ENCODE measurements at regions not wholly inside any gene's neighbourhood (a gene's known extent, or its start where the extent isn't known, plus 50 kb on each side); places are given as distances from the start of the nearest gene placed in this dataset.

GRCh38 chr1:87884581-87884980, 555.9 kb downstream of the LMO4 start:
- Histone ChIP-seq H3K4me3 (ENCODE audit: low read length) (no peak overlapping the region), H4K20me1 (ENCODE audit: insufficient read depth, low read length) (no peaks in the 10 kb centered on the region), H3K9me3 (replicated peaks; ENCODE audit: insufficient read depth, low read length) (no peaks in the 10 kb centered on the region), H3K4me1 (ENCODE audit: low read length) (no peaks in the 10 kb centered on the region), H3K9me2 (replicated peaks; ENCODE audit: insufficient read depth, low read length) (no peaks in the 10 kb centered on the region), H3K27ac (ENCODE audit: low read length) (no peak overlapping the region), H3K27me3 (replicated peaks; ENCODE audit: insufficient read depth, low read length) (no peaks in the 10 kb centered on the region), H3K36me3 (replicated peaks; ENCODE audit: insufficient read depth, low read length) (no peaks in the 10 kb centered on the region), H3K4me2 (ENCODE audit: low read depth, low read length) (no peak overlapping the region), H3K9ac (ENCODE audit: low read length) (no peak overlapping the region), H3K79me2 (ENCODE audit: low read length) (no peaks in the 10 kb centered on the region), H3F3A (ENCODE audit: insufficient read depth, low read length) (no peaks in the 10 kb centered on the region), H2AFZ (ENCODE audit: low read length) (no peak overlapping the region)
- TF ChIP-seq CTCF (IDR thresholded peaks at IDR 0.05; ENCODE audit: low read length) = no peak
- TF ChIP-seq EZH2 (optimal IDR thresholded peaks at IDR 0.05; ENCODE audit: low read depth, low read length) = no peak
- no peak for TF ChIP-seq EZH2phosphoT487 (IDR thresholded peaks at IDR 0.05; ENCODE audit: low read length)
- DNase-seq = no peak

- no peaks in the 10 kb centered on the region for H4K20me1 ChIP-seq (ENCODE audit: insufficient read depth, low read length)
- no peak for DNase-seq
These were observed 556.8 kb downstream of the LMO4 start for GRCh38 chr1:87885278-87886025.

GRCh38 chr1:87887100-87887499, 558.4 kb downstream of the LMO4 start:
- H4K20me1 ChIP-seq (ENCODE audit: insufficient read depth, low read length) = no peaks in the 10 kb centered on the region
- H3K4me1 ChIP-seq (ENCODE audit: low read length) = no peaks in the 10 kb centered on the region
- H3K27ac ChIP-seq (ENCODE audit: low read length) = no peak overlapping the region
- H3K9me3 ChIP-seq (replicated peaks; ENCODE audit: insufficient read depth, low read length) = no peaks in the 10 kb centered on the region
- TF ChIP-seq EZH2 (optimal IDR thresholded peaks at IDR 0.05; ENCODE audit: low read depth, low read length) = no peak
- no peak for TF ChIP-seq EZH2phosphoT487 (IDR thresholded peaks at IDR 0.05; ENCODE audit: low read length)
- TF ChIP-seq CTCF (IDR thresholded peaks at IDR 0.05; ENCODE audit: low read length) = no peak
- no peak overlapping the region for H3K4me2 ChIP-seq (ENCODE audit: low read depth, low read length)
- H3F3A ChIP-seq (ENCODE audit: insufficient read depth, low read length) = no peaks in the 10 kb centered on the region
- H3K36me3 ChIP-seq (replicated peaks; ENCODE audit: insufficient read depth, low read length) = no peaks in the 10 kb centered on the region
- no peak overlapping the region for H3K9ac ChIP-seq (ENCODE audit: low read length)
- H2AFZ ChIP-seq (ENCODE audit: low read length) = no peak overlapping the region
- no peak overlapping the region for H3K4me3 ChIP-seq (ENCODE audit: low read length)
- H3K79me2 ChIP-seq (ENCODE audit: low read length) = no peaks in the 10 kb centered on the region
- no peaks in the 10 kb centered on the region for H3K9me2 ChIP-seq (replicated peaks; ENCODE audit: insufficient read depth, low read length)
- no peak for DNase-seq
- no peaks in the 10 kb centered on the region for H3K27me3 ChIP-seq (replicated peaks; ENCODE audit: insufficient read depth, low read length)

More at GRCh38 chr1:87885278-87886025, 556.8 kb downstream of the LMO4 start:
- no peak overlapping the region for H3K9ac ChIP-seq (ENCODE audit: low read length)
- no peak overlapping the region for H3K4me3 ChIP-seq (ENCODE audit: low read length)
- H3F3A ChIP-seq (ENCODE audit: insufficient read depth, low read length) = no peaks in the 10 kb centered on the region
- H3K79me2 ChIP-seq (ENCODE audit: low read length) = no peaks in the 10 kb centered on the region
- no peaks in the 10 kb centered on the region for H3K9me2 ChIP-seq (replicated peaks; ENCODE audit: insufficient read depth, low read length)
- no peak overlapping the region for H3K27ac ChIP-seq (ENCODE audit: low read length)
- no peaks in the 10 kb centered on the region for H3K27me3 ChIP-seq (replicated peaks; ENCODE audit: insufficient read depth, low read length)
- no peaks in the 10 kb centered on the region for H3K9me3 ChIP-seq (replicated peaks; ENCODE audit: insufficient read depth, low read length)
- H3K4me2 ChIP-seq (ENCODE audit: low read depth, low read length) = no peak overlapping the region
- H3K4me1 ChIP-seq (ENCODE audit: low read length) = no peaks in the 10 kb centered on the region
- no peak overlapping the region for H2AFZ ChIP-seq (ENCODE audit: low read length)
- H3K36me3 ChIP-seq (replicated peaks; ENCODE audit: insufficient read depth, low read length) = no peaks in the 10 kb centered on the region
- no peak for TF ChIP-seq EZH2phosphoT487 (IDR thresholded peaks at IDR 0.05; ENCODE audit: low read length)
- no peak for TF ChIP-seq CTCF (IDR thresholded peaks at IDR 0.05; ENCODE audit: low read length)
- no peak for TF ChIP-seq EZH2 (optimal IDR thresholded peaks at IDR 0.05; ENCODE audit: low read depth, low read length)
